SU-DHL-6 (cell line): ENCODE measurements at regions not wholly inside any gene's neighbourhood (a gene's known extent, or its start where the extent isn't known, plus 50 kb on each side); places are given as distances from the start of the nearest gene placed in this dataset.

ENCODE experiments used
- CTCF ChIP-seq: fragments of 200-600 bp; sonication (generic); IDR thresholded peaks from one replicate; pipeline ENCODE4 v1.5.1; 2017; ENCODE audit warnings: antibody characterized with exemption, mild to moderate bottlenecking, low read length, moderate library complexity; ENCODE audit not compliant: insufficient read depth, poor library complexity, severe bottlenecking
- EZH2phosphoT487 ChIP-seq: fragments of 200-600 bp; sonication (generic), shearing (Covaris generic); conservative IDR thresholded peaks from 2 replicates; pipeline ENCODE4 v1.6.1; 2018; ENCODE audit warnings: mild to moderate bottlenecking, antibody characterized with exemption, low read length, moderate library complexity, mixed read lengths

- TF ChIP-seq CTCF, result no peak
- no peak for TF ChIP-seq EZH2phosphoT487
These were observed 181.4 kb upstream of the FN1 start for GRCh38 chr2:215617060-215617824.
